ENCODE measurements at regions not wholly inside any gene's neighbourhood (a gene's known extent, or its start where the extent isn't known, plus 50 kb on each side); places are given as distances from the start of the nearest gene placed in this dataset.

- TF ChIP-seq CTCF (IDR thresholded peaks at IDR 0.05; ENCODE audit: low read depth, low read length): no peak
- TF ChIP-seq MYC (IDR thresholded peaks at IDR 0.05; ENCODE audit: low read depth, low read length): no peak
Observed at GRCh38 chrX:27917713-27918500, 63.3 kb downstream of the DCAF8L1 start.
